GM19351 (cell line): ENCODE measurements at regions not wholly inside any gene's neighbourhood (a gene's known extent, or its start where the extent isn't known, plus 50 kb on each side); places are given as distances from the start of the nearest gene placed in this dataset.
"Not testable (repeated sequence)": the region's sequence is repeated elsewhere in the genome, so short reads cannot be mapped to it uniquely, and the experiment has no call there.

ENCODE experiments used
- ATAC-seq: cut with Tn5 transposase; IDR thresholded peaks from one replicate; pipeline ENCODE4 v1.9.1; 2021; ENCODE audit warnings: mild to moderate bottlenecking, moderate library complexity; ENCODE audit not compliant: unreplicated experiment

GRCh38 chr5:7073666-7074065 lies 322.3 kb upstream of the ADCY2 start:
- ATAC-seq, result no peak

- ATAC-seq, result no peak
Observed at GRCh38 chr5:7074176-7074575, 321.8 kb upstream of the ADCY2 start.

- ATAC-seq, result no peak
Observed at GRCh38 chr5:7075470-7075869, 320.5 kb upstream of the ADCY2 start.

DNA sequence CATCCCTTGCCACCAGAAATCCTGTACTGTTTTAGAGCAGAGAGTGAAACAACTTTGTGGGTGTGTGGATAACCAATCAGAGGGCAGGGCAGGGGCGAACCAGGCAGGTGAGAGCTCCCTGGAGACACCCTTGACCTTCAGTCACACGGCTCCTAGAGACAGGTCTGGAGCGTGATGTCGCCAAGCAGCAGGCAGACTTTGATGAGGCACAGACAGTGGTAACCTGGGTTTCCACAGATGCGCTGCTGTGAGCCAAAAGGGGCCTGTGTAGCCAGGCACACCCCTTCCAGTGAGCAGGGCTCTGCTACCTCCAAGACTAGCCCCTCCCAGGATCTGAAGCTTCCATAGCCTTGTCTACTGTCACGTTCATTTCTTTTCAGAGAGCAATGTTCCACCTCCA lies 317.8 kb upstream of the ADCY2 start:
- ATAC-seq, result no peak

DNA sequence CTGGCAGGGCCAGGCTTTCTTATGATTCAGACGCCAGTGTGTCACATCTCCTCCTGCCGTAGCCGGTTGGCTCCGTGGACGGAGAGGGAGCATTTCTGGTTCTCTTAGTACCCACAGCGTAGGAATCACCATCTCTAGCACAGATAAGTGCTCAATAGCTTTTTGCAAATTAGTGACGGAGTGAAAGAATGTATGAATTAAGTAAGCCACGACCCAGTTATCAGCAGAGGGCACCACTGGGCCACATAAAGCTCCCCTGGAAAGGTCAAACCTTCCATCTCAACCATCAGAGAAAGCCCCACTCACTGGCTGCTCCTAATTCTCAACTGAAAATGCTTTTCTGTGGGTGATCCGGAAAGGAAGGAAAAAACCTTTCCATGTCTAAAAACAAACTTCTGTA lies 317.0 kb upstream of the ADCY2 start:
- no peak for ATAC-seq

GRCh38 chr5:7080501-7080900 lies 315.4 kb upstream of the ADCY2 start:
- no peak for ATAC-seq

GRCh38 chr5:7087719-7088297 lies 308.1 kb upstream of the ADCY2 start:
- no peak for ATAC-seq

DNA sequence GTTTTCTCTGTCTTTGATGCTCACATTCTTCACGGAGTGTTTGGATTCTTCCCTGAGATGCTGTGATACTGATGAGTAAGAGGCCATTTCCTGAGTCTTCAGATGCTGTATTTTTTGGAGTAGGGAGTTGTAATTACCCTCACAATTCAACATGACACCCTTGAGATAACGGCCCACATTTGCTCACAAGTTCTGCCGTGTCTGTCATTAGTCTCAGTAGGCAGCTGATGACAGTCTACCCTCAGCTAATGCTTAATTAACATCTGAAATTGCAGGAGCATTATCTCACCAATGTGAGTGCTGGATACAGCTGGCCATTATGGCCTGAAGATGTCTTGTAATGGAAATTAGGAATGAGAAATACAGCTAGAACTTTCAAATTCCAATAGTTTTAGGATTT lies 307.1 kb upstream of the ADCY2 start:
- ATAC-seq, result no peak

DNA sequence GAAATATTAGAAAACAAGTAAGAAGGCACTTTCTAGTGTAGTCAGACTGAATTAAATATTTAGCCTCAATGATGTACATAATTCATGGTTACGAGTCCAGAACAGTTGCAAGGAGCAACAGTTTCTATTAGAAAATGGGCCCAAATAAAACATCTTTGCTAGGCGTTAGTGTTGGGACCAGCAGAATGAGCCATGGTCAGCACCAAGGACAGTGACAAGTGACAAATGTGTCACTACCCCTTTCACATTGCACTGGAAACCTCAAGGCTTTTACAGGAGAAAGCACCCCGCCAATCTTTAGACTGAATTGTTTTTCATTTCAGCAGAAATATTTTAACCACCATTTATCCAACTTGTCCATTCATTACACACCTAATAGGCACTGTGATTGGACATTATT lies 301.3 kb upstream of the ADCY2 start:
- no peak for ATAC-seq

GRCh38 chr5:7096294-7096693 lies 299.6 kb upstream of the ADCY2 start:
- ATAC-seq, result no peak

DNA sequence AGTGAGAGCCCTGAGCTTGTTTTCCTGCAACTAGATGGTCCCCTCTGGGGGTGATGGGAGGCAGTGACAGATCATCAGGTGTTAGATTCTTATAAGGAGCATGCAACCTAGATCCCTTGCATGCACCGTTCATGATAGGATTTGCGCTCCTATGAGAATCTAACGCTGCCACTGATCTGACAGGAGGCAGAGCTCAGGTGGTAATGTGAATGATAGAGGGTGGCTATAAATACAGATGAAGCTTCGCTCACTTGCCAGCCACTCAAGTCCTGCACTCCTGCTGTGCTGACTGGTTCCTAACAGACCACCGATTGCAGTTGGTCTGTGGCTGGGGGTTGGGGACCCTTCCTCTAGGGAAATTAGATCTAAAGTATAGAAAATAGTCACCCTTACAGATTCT lies 290.6 kb upstream of the ADCY2 start:
- no peak for ATAC-seq

- ATAC-seq, result no peak
Observed at GRCh38 chr5:7117961-7118360, 278.0 kb upstream of the ADCY2 start.

GRCh38 chr5:7131680-7132079 lies 264.3 kb upstream of the ADCY2 start:
- ATAC-seq, result no peak

GRCh38 chr5:7146886-7147285 lies 249.1 kb upstream of the ADCY2 start:
- no peak for ATAC-seq

GRCh38 chr5:7157083-7157482 lies 238.9 kb upstream of the ADCY2 start:
- ATAC-seq, result no peak

DNA sequence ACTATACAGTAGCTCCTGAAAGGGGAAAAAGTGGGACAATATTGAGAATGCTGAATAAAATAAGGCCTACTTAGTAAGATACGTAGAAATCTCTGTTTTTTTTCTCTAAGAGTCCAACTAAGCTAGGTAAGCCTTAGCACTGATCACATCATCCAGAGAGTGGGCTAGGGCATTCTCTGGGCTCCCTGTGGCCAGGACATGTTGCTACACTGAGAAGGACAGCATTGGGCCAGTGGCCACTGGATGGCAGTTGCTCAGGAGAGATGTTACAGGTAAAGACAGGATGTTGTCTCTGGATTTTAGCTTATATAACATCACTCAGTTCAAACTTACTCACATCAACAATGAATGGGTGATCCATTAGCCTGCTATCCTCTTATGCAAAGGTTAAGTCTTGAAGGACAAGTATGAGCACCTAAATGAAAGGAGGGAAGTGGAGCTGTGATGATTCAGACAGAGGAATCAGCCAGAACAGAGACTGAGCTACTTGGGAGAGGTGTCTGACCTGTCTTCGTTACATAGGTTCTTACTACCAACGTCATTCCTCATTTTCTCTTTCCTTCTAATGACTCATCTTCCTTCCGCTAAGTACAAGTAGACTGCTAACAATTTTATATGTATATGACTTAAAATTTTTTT lies 226.6 kb upstream of the ADCY2 start:
- no peak for ATAC-seq

DNA sequence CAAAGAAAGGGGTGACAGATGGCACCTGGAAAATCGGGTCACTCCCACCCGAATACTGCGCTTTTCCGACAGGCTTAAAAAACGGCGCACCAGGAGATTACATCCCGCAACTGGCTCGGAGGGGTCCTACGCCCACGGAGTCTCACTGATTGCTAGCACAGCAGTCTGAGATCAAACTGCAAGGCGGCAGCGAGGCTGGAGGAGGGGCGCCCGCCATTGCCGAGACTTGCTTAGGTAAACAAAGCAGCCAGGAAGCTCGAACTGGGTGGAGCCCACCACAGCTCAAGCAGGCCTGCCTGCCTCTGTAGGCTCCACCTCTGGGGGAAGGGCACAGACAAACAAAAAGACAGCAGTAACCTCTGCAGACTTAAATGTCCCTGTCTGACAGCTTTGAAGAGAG lies 225.2 kb upstream of the ADCY2 start:
- not testable (repeated sequence) for ATAC-seq

GRCh38 chr5:7179364-7179763 lies 216.6 kb upstream of the ADCY2 start:
- no peak for ATAC-seq

DNA sequence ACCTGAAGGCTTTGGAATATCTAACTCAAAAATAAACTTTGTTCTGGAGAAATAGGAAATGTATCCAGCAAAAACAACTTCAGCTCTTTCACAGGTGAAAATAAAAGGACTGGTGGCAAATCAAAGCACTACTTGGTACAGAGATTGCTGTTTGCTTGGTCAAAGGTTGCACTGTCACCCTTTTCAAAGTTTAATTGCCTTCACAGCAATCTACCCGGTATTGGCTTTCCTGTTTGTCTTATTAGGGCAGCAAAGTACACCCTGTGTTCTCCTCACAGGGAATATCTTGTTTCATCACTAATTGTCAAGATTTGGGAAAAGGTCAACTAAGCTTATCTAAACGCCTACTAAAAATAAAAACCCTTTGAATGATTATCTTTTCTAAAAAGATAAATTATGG lies 214.1 kb upstream of the ADCY2 start:
- no peak for ATAC-seq

GRCh38 chr5:7185742-7186141 lies 210.2 kb upstream of the ADCY2 start:
- no peak for ATAC-seq

GRCh38 chr5:7186818-7187217 lies 209.1 kb upstream of the ADCY2 start:
- no peak for ATAC-seq

DNA sequence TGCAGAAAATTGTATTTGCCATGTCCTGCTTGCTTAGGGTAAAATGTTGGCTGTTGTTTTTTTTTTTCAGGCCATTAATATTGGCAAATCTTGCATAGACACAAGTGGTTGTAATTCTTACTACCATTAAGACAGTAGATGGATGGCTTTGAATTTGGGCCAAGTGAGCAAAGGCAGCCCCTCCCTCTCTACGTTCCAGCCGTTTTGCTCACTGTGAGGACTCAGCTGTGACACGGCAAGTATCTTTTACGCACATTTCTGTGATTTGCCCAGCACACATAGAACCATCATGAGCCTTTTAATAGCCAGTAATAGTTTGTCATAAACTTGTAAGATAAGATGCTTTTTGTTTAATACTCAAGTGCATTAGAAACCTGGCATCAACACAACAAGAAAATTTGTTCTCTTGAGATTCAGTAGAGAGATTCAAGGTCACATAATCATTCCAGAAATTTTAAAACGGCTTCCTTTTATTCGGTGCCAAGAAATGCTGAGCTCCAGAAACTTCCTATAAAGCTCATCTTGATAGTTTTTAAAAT lies 205.2 kb upstream of the ADCY2 start:
- ATAC-seq, result no peak

DNA sequence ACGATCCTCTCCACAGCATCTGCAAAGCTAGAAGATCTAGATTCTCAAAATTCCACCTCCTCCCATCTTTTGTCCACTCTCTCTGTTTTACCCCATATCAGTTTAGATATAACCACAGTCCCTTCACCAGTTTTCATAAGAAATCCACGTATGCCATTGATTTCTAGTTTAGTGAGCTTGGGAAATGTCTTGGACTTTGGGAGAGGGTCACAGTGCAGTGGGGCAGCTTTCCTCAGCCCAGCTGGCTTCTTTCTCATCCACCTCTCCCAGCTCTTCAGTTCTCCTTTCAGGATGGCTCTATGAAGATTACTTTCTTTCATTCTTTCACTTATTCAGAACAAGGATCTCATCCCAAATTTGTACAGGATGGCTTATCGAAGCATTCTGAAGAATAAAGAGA lies 203.9 kb upstream of the ADCY2 start:
- ATAC-seq, result no peak
